NOMO-1 (cell line): ENCODE measurements at regions not wholly inside any gene's neighbourhood (a gene's known extent, or its start where the extent isn't known, plus 50 kb on each side); places are given as distances from the start of the nearest gene placed in this dataset.
"Not testable (repeated sequence)": the region's sequence is repeated elsewhere in the genome, so short reads cannot be mapped to it uniquely, and the experiment has no call there.

Source experiments
- DNase-seq, 2 experiments: peaks; one replicate each; lab custom pipeline; 2025; ENCODE audit not compliant: unreplicated experiment in 2 of 2; lab: John Stamatoyannopoulos, UW

GRCh38 chr4:114400531-114400930 is 198.1 kb upstream of the UGT8 start:
- peak in 1 of 2 experiments; percentile 24 for DNase-seq

DNA sequence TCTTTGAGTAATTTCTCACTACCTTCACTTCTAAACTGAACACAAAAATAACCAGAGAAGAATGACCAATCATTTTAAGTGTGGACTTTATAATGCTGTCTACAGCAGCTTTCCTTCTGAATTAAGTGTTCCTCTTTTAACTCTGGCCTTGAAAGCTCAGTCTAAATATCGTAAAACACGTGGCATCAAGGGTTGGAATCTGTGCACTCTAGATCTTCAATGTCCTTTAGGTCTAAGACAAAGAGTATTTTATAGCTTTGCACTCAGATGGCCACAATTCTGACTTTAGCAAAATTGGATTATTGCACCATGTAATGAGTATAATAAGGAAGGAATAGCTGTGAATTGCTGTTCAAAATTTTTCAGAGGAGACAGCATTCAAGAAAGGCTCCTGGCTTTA is 197.1 kb upstream of the UGT8 start:
- DNase-seq = no peak

DNA sequence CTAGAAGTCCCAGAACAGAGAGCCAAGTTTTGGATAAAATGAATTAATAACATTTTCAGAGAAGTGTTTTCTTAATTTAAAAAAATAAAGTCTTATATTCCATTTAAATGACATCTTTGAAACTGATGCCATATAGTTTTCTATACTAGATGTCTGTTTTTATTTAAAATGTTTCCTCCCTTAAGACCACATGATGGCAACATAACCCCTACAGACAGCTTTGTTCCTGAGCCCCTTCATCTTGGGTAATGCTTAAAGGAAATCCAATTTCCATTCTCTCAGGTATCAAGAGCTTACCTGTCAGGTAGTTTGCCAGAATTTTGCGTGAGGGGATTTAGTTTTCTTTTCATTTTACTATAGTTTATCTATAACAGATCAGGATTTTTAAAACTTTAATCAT is 181.4 kb upstream of the UGT8 start:
- DNase-seq = no peak

DNA sequence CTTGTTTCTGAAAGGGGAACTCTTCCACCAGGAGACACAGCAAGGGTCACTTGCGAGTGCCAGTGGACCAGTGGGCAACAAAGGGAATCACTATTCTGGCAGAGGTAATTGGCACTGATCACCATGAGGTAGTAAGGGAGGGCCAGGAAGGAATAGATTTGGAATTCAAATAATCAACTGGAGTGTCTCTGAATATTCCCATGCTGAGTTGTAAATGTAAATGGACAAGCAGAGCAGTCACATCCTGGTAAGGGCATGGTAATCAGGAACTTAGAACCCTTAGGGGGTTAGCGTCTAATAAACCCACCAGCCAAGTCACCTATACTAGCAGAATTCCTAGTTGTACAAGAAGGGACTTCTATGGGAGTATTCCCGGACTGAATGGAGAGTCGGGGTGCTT is 178.5 kb upstream of the UGT8 start:
- DNase-seq = no peak

- no peak for DNase-seq
Measured at GRCh38 chr4:114423582-114423981, 175.0 kb upstream of the UGT8 start.

GRCh38 chr4:114435116-114435515 is 163.5 kb upstream of the UGT8 start:
- no peak for DNase-seq

DNA sequence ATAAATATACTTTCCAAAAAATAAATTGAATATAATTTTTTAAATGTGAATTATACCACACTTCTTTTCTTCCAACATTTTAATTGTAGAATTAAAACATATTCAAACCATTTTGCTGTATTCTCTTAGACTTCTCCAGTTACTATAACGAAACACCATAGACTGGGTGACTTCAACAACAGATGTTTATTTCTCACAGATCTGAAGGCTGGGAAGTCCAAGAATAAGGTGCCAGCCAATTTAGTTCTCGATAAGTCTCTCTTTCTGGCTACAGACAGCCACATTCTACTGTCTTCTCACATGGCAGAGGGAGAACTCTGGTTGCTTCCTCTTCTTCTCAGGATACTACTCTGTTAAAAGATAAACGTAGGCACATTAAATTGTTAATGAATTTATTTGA is 155.8 kb upstream of the UGT8 start:
- DNase-seq = no peak

DNA sequence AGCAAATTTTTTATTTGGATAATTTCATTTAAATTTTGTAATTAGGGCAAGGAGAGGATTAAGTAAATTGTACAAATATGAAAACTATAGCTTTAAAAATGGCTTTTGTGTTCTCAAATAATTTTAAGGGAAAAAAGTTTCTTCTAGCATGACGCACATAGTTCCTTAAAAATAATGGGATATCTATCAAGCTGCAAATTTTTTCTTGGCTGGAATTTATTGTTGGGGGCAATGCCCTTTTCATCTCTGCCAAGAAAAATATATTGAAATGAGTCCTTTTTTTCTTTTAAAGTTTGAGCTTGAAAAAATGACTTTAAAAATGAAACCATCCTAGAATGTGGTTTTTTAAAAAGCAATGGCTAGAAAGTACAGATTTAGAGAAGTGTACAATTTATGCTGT is 154.4 kb upstream of the UGT8 start:
- no peak for DNase-seq

GRCh38 chr4:114447963-114448516 is 150.6 kb upstream of the UGT8 start:
- not testable (repeated sequence) for DNase-seq

DNA sequence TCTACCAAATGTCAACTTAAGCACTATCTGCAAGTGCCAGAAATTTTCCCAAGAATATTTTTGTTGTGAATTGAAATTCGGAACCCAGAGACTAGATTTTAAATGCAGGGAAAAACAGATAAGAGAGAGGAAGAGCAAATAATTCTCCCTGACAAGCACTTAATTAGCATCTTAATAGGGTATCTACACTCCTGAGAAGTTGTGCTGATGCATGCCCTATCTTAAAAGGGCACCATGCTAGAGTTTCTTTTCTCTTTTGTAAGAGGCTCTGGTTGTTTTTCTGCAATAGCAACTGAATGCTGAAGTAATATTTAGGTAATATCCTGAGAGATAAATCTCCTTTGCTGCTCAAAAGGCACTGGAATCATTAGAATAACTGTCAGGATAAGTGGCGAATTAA is 139.9 kb upstream of the UGT8 start:
- DNase-seq = no peak

GRCh38 chr4:114464726-114465272 is 133.8 kb upstream of the UGT8 start:
- no peak for DNase-seq

DNA sequence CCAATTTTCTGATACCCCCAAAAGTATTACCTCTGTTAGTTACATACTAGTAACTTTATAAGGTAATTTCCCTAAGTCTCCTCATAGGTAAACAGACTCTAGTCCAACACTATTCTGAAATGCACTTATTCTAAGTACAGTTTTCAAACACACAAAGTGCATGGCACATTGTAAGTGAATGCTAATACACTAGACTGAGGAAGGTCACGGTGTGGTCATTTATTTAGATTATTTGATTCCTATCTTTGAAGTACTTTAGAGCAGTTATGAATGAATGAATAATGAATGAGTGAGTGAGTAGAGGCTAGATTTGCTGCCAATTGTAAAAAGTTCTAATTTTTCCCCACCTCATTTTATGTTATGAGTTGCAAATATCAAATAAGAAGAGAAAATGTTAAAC is 132.8 kb upstream of the UGT8 start:
- no peak for DNase-seq

GRCh38 chr4:114466299-114466698 is 132.3 kb upstream of the UGT8 start:
- no peak for DNase-seq

DNA sequence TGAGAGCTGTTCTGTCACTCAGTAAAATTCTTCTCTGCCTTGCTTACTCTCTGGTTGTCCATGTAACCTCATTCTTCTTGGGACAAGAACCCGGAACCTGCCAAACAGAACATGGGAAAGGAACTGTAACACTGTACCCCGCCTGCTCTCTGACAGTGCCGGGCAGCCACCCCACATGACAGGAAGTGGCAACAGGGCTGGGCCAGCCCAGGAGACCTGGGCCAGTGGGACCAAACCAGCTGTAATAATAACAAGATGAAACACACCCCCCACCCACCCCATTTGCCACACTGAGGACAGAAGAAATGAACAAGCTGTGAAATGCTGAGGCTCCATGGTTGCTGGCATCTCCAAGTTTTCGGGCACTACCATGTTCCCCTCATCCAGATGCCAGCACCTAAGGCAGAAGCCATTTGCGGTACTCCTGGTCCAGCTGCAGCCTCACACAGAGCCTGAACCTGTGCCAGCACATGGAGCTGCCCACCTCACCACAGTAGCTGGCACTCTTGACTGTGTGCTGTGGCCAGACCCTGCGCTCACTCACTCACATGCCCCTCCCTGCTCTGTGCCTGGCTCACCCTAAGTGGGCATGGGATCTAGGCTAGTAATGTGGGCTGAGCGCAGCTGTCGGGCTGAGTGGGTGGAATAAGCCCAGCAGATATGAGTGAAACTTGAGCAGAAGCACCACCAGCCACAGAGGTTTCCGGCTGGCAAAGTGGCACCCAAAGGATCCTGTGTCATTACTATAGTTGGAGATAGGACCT is 126.2 kb upstream of the UGT8 start:
- no peak for DNase-seq

GRCh38 chr4:114474188-114474800 is 124.3 kb upstream of the UGT8 start:
- no peak for DNase-seq

DNA sequence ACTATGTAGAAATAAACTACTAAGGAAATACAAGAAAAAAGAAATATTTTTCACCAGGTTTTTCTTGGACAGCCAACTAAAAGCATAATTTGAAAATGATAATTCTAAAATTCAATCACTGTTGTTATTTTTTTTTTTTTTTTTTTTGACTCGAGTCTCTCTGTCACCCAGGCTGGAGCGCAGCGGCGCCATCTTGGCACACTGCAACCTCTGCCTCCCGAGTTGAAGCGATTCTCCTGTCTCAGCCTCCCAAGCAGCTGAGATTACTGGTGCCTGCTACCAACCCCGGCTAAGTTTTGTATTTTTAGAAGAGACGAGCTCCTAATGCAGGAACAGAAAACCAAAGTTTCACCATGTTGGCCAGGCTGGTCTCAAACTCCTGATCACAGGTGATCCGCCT is 122.3 kb upstream of the UGT8 start:
- DNase-seq = no peak

DNA sequence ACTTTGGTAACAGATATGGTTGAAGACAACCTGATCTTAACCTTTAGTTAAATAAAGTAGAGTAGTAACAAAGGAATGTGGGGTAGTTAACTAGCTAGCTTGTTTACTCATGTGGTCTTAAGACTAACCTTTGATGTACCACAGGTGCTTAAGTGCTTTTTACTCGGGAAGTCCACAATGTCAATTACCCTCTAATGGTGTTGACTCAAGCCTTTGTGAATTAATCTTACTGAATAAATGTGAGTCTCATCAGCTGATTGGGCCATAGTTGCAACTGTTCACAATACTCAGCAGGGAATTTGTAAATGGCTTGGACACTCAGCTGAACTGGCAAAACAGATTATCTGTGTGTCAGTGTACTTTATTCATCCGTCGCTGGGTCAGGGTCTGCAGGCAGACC is 119.0 kb upstream of the UGT8 start:
- DNase-seq = no peak

DNA sequence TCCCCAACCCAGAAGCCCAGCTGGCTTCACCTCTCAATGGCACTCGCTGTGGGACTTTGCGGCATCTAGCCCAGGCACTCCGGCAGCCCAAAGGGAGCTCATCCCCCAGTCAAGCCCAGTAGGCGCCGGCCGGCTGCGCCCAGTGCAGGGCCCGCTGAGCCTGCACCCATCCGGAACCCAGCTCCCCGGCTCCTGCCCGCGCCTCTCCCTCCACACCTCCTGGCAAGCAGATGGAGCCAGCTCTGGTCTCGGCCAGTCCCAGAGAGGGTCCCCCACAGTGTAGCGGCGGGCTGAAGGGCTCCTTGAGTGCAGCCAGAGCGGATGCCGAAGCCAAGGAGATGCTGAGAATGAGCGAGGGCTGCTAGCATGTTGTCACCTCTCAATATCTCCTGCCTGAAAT is 116.8 kb upstream of the UGT8 start:
- no peak for DNase-seq

- DNase-seq = peak; percentile 0 to 32
Measured at GRCh38 chr4:114487101-114487500, 111.5 kb upstream of the UGT8 start.

DNA sequence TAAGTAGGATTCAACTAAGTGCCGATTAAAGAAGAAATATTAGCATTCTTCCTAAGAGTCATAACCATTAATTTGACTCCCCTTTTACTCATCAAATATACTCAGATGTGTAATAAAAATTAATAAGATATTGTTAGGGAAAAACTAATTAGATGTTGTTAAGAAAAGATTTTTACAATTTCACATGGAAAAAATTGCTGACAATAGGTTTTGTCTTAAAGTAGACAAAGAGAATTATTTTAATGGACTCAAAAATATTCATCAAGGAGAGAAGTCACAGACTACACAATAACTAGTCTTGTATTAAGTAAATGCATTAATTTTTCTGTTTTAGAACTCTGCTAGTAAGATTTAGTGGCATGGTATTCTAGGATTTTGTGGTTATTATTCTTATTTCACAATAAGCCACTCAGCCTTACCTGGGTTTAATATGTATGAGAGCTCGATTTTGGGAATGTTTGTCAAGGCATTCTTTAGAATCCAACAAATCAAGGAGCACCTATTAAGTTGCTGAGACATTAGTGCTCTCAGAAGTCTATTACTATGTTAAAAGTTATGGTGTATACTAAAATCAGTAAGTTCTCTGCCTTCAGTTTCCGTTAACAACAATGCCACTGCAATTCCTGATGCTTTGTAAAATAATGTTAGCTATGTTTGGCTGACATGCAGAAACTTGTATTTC is 110.2 kb upstream of the UGT8 start:
- no peak for DNase-seq

DNA sequence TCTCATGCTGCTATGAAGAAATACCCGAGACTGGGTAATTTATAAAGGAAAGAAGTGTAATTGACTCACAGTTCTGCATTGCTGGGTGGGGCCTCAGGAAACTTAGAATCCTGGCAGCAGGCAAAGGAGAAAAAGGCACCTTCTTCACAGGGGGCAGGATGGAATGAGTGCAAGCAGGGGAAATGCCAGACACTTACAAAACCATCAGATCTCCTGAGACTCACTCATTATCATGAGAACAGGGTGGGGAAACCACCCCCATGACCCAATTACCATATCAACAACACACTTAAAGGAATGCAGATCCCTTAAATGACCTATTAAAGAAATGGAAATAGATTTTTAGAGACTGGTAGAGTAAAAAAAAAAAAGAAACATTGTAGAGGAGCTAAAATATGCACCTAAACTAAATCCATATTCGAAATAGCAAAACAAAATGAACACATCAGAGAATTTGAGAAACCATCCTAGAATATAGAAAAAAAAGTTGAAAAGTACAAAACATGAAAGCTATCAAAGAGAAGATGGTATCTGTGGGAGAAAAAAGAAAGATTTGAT is 104.3 kb upstream of the UGT8 start:
- no peak for DNase-seq
